ENCODE measurements at regions not wholly inside any gene's neighbourhood (a gene's known extent, or its start where the extent isn't known, plus 50 kb on each side); places are given as distances from the start of the nearest gene placed in this dataset.

DNA sequence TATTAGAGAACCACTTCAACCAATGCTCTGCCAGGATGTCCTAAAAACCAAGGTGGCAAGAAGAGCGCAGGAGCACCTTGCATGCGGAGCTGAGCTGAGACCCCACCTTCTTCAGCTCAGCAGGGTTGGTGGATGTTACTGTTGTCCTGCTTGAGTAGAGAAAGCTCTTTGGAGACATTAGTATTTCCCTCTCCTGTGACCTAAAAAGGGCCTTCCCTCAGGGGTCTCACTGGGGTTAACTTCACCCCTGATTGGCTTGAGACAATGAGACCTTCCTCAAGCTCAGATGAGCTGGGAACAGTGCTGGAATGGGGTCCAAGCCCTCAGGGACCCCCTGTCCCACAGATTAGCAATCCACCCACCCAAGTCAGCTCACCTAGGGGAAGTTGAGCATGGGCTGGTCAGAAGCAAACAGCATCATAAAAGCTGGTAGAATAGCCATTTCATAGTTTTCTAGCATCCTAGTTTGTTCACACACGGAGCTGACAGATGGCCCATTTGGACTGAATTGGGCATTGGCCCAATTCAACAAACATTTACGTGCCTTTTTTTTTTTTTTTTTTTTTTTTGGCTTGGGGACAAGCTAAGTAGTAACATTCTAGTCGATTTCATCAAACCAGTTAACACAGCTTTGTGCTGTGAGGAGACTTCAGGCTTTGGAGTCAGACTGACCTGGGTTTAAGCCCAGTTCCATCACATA, 100.6 kb upstream of the HABP2 start:
- Histone ChIP-seq H3K79me2 (ENCODE audit: control insufficient read depth, insufficient read depth, low read length) (no peaks in the 10 kb centered on the region), H3K4me3 (no peak overlapping the region), H4K20me1 (replicated peaks; ENCODE audit: control insufficient read depth, insufficient read depth, low read length) (no peaks in the 10 kb centered on the region), H3K4me2 (ENCODE audit: insufficient read depth, low read length) (no peak overlapping the region), H3K9me3 (replicated peaks; ENCODE audit: control insufficient read depth, insufficient read depth, low read depth, low read length) (no peaks in the 10 kb centered on the region), H3K4me1 (replicated peaks in 1 of 2; ENCODE audit: control insufficient read depth in 2 of 2, insufficient read depth in 2 of 2, low read length in 2 of 2) (no peaks in the 10 kb centered on the region), H3K36me3 (ENCODE audit: control insufficient read depth, insufficient read depth, low read length) (no peaks in the 10 kb centered on the region), H3K27me3 (ENCODE audit: control insufficient read depth in 2 of 2, insufficient read depth in 2 of 2, low read length in 2 of 2) (no peaks in the 10 kb centered on the region; a peak in 1 of 5 replicates), H3K27ac (ENCODE audit: extremely low read depth, low read depth, low read length) (no peak overlapping the region), H3K9ac (ENCODE audit: insufficient read depth in 1 of 2, low read depth in 2 of 2, low read length in 2 of 2) (no peak overlapping the region), H2AFZ (ENCODE audit: low read depth, low read length) (no peak overlapping the region), H3K9me1 (ENCODE audit: control insufficient read depth, insufficient read depth, low read length) (peaks cover 3% of the 10 kb centered on the region)
- ChIA-PET CTCF (ENCODE audit: low intra/inter-chr PET ratio) (no interaction called here), POLR2A (interaction anchor here (0.6 to 1.0 kb wide), 3 partner anchors 12 to 35 kb away, joined by 3 to 5 read pairs (median 3); no protein-coding TSS in a partner anchor)
- DNase-seq (ENCODE audit: extremely low read depth in 1 of 4, low spot score in 3 of 4) (no peak), FAIRE-seq (no peak), ATAC-seq (no peak)
- 0% methylated on average over 3 of the region's 5 CpGs for WGBS (ENCODE audit: insufficient coverage, low coverage, missing lambda C conversion rate)
- no TSS peak for BruUV-seq (replicated peaks)
- in situ Hi-C loops (cut with MboI) (no loop called here), intact Hi-C loops (cut with micrococcal nuclease) (loop anchor here (5.0 kb wide), 1 partner anchor 70 kb away; no protein-coding TSS in a partner anchor)
- TF ChIP-seq, protein P1, sequence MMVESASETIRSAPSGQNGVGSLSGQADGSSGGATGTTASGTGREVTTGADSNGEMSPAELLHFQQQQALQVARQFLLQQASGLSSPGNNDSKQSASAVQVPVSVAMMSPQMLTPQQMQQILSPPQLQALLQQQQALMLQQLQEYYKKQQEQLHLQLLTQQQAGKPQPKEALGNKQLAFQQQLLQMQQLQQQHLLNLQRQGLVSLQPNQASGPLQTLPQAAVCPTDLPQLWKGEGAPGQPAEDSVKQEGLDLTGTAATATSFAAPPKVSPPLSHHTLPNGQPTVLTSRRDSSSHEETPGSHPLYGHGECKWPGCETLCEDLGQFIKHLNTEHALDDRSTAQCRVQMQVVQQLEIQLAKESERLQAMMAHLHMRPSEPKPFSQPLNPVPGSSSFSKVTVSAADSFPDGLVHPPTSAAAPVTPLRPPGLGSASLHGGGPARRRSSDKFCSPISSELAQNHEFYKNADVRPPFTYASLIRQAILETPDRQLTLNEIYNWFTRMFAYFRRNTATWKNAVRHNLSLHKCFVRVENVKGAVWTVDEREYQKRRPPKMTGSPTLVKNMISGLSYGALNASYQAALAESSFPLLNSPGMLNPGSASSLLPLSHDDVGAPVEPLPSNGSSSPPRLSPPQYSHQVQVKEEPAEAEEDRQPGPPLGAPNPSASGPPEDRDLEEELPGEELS (CRISPR knock-in tag; IDR thresholded peaks at IDR 0.05; ENCODE audit: borderline replicate concordance), result no peak
- no peak for TF ChIP-seq HSF4 (CRISPR knock-in tag; IDR thresholded peaks at IDR 0.05; ENCODE audit: borderline replicate concordance)
- no peak for TF ChIP-seq POLR2AphosphoS2 (IDR thresholded peaks at IDR 0.05; ENCODE audit: low read length)
- no peak for TF ChIP-seq HCFC1 (IDR thresholded peaks at IDR 0.05; ENCODE audit: low read depth, low read length)
- no peak for TF ChIP-seq KHSRP (IDR thresholded peaks at IDR 0.05)
- TF ChIP-seq, protein P2, sequence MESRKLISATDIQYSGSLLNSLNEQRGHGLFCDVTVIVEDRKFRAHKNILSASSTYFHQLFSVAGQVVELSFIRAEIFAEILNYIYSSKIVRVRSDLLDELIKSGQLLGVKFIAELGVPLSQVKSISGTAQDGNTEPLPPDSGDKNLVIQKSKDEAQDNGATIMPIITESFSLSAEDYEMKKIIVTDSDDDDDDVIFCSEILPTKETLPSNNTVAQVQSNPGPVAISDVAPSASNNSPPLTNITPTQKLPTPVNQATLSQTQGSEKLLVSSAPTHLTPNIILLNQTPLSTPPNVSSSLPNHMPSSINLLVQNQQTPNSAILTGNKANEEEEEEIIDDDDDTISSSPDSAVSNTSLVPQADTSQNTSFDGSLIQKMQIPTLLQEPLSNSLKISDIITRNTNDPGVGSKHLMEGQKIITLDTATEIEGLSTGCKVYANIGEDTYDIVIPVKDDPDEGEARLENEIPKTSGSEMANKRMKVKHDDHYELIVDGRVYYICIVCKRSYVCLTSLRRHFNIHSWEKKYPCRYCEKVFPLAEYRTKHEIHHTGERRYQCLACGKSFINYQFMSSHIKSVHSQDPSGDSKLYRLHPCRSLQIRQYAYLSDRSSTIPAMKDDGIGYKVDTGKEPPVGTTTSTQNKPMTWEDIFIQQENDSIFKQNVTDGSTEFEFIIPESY (CRISPR knock-in tag; IDR thresholded peaks at IDR 0.05), result no peak
- no peak for TF ChIP-seq ZNF197 (CRISPR knock-in tag; IDR thresholded peaks at IDR 0.05; ENCODE audit: low read depth)
- TF ChIP-seq SP1 (CRISPR knock-in tag; IDR thresholded peaks at IDR 0.05), result no peak
- TF ChIP-seq ZKSCAN3 (CRISPR knock-in tag; IDR thresholded peaks at IDR 0.05), result no peak
- TF ChIP-seq EP300 (IDR thresholded peaks at IDR 0.05; ENCODE audit: low read length), result no peak
- TF ChIP-seq U2AF2 (optimal IDR thresholded peaks at IDR 0.05; ENCODE audit: low read depth, low read length), result no peak
- TF ChIP-seq, protein P3, sequence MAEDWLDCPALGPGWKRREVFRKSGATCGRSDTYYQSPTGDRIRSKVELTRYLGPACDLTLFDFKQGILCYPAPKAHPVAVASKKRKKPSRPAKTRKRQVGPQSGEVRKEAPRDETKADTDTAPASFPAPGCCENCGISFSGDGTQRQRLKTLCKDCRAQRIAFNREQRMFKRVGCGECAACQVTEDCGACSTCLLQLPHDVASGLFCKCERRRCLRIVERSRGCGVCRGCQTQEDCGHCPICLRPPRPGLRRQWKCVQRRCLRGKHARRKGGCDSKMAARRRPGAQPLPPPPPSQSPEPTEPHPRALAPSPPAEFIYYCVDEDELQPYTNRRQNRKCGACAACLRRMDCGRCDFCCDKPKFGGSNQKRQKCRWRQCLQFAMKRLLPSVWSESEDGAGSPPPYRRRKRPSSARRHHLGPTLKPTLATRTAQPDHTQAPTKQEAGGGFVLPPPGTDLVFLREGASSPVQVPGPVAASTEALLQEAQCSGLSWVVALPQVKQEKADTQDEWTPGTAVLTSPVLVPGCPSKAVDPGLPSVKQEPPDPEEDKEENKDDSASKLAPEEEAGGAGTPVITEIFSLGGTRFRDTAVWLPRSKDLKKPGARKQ (CRISPR knock-in tag; IDR thresholded peaks at IDR 0.05), result no peak
- no peak for TF ChIP-seq NFE2L1 (tag; IDR thresholded peaks at IDR 0.05; ENCODE audit: borderline replicate concordance, low read depth)
- no peak for TF ChIP-seq GABPB1 (CRISPR knock-in tag; IDR thresholded peaks at IDR 0.05)
- no peak for TF ChIP-seq BACH1 (tag; IDR thresholded peaks at IDR 0.05)

Data from K562 (cell line).